Epithelial cell of esophagus (primary cell): ENCODE measurements at regions not wholly inside any gene's neighbourhood (a gene's known extent, or its start where the extent isn't known, plus 50 kb on each side); places are given as distances from the start of the nearest gene placed in this dataset.
"Not testable (repeated sequence)": the region's sequence is repeated elsewhere in the genome, so short reads cannot be mapped to it uniquely, and the experiment has no call there.

Experiments used
- DNase-seq: peaks from one replicate; pipeline ENCODE4 v3.0.0; 2010; ENCODE audit warnings: low read depth
- H3K4me3 ChIP-seq: 2 replicates; pipeline ENCODE4 v1.5.1; 2011; ENCODE audit warnings: mild to moderate bottlenecking, low read length, control low read depth
- TF ChIP-seq, protein P1 (sequence below): IDR thresholded peaks from 2 replicates; pipeline ENCODE4 v1.5.1; 2011; ENCODE audit warnings: low read depth, mild to moderate bottlenecking, low read length, control low read depth, inconsistent platforms; ENCODE audit not compliant: insufficient read depth; ENCODE audit errors: missing control alignments

GRCh38 chr17:77840513-77841165 is 117.9 kb upstream of the TNRC6C start:
- no peak for DNase-seq
- TF ChIP-seq, protein P1, sequence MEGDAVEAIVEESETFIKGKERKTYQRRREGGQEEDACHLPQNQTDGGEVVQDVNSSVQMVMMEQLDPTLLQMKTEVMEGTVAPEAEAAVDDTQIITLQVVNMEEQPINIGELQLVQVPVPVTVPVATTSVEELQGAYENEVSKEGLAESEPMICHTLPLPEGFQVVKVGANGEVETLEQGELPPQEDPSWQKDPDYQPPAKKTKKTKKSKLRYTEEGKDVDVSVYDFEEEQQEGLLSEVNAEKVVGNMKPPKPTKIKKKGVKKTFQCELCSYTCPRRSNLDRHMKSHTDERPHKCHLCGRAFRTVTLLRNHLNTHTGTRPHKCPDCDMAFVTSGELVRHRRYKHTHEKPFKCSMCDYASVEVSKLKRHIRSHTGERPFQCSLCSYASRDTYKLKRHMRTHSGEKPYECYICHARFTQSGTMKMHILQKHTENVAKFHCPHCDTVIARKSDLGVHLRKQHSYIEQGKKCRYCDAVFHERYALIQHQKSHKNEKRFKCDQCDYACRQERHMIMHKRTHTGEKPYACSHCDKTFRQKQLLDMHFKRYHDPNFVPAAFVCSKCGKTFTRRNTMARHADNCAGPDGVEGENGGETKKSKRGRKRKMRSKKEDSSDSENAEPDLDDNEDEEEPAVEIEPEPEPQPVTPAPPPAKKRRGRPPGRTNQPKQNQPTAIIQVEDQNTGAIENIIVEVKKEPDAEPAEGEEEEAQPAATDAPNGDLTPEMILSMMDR, result no peak
- no peak overlapping the region for H3K4me3 ChIP-seq

DNA sequence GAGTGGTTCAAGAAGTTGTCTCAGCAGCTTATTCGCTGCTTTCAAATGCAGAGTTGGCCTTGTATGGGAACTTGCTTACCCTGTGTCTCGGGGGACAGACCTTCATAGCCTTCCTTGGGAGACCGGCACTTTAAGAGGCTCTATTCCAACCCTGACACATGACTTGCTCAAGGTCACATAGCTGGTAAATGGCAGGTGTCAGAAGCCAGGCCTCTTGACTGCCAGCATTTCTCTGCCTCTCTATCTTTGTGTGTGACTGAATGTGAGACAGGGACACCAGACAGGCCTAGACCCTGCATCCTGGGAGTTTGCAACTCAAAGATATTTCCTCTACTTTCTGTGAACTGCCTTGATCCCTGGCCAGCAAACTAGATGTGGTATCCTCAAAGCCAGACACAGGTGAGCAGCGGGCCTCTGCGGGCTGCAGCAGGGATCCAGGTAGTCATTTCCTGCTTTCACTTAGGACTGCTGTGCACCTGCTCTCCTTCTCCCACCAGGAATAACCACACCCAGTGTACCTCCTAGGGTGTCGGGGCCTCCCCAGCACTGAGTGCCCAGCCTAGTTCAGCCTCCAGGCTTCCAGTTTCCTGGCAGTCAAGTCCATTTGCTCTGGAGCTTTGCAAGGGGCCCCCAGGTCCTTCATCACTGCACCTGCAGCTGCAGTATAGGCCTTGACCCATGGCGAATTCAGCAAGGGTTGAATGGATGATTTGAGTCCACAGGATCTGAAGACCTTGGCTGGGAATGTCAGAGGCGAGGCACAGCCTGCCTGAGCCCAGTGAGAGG is 116.6 kb upstream of the TNRC6C start:
- no peak overlapping the region for H3K4me3 ChIP-seq
- TF ChIP-seq, protein P1, result no peak

GRCh38 chr17:77842528-77843147 is 115.9 kb upstream of the TNRC6C start:
- TF ChIP-seq, protein P1, result no peak
- no peak overlapping the region for H3K4me3 ChIP-seq
- no peak for DNase-seq

More for the DNA sequence above, 116.6 kb upstream of the TNRC6C start:
- no peak for DNase-seq

GRCh38 chr17:77843255-77843895 is 115.1 kb upstream of the TNRC6C start:
- peak; percentile 26 for DNase-seq
- not testable (repeated sequence) for H3K4me3 ChIP-seq

GRCh38 chr17:77843896-77844295 is 114.6 kb upstream of the TNRC6C start:
- no peak overlapping the region for H3K4me3 ChIP-seq
- TF ChIP-seq, protein P1, result no peak
- DNase-seq, result peak; percentile 13

GRCh38 chr17:77844681-77845080 is 113.8 kb upstream of the TNRC6C start:
- DNase-seq, result no peak
- H3K4me3 ChIP-seq, result no peak overlapping the region
- TF ChIP-seq, protein P1, result no peak
